HepG2 (cell line): ENCODE measurements at regions not wholly inside any gene's neighbourhood (a gene's known extent, or its start where the extent isn't known, plus 50 kb on each side); places are given as distances from the start of the nearest gene placed in this dataset.

Source experiments
- GTF2F1 ChIP-seq: fragments of 150-350 bp; IDR thresholded peaks from 2 replicates; pipeline ENCODE4 v1.6.1; 2014; ENCODE audit warnings: low read length
- KAT7 ChIP-seq: IDR thresholded peaks from 2 replicates; pipeline ENCODE4 v1.6.1; 2018; ENCODE audit warnings: borderline replicate concordance, missing compliant biosample characterization
- RFX5 ChIP-seq: IDR thresholded peaks from 2 replicates; pipeline ENCODE4 v1.6.1; 2011; ENCODE audit warnings: low read depth, low read length, improper control_type of control experiment
- RXRA ChIP-seq: sonication (generic); formaldehyde crosslinking; IDR thresholded peaks from 2 replicates; pipeline ENCODE4 v1.5.1; 2020; ENCODE audit warnings: missing genetic modification reagents
- RXRB ChIP-seq: IDR thresholded peaks from 2 replicates; pipeline ENCODE4 v1.6.1; 2016; ENCODE audit warnings: borderline replicate concordance, missing genetic modification reagents, missing compliant biosample characterization
- SOX6 ChIP-seq, 2 experiments: fragments of 450-650 bp in 1 of 2; sonication (generic) in 1 of 2; formaldehyde crosslinking in 1 of 2; IDR thresholded peaks; 2 replicates each; pipeline versions ENCODE4 v1.4.0 to v1.6.1; 2017 to 2020; ENCODE audit warnings: antibody characterized with exemption in 1 of 2, mild to moderate bottlenecking in 1 of 2, missing genetic modification reagents in 1 of 2
- ZNF333 ChIP-seq: sonication (generic); formaldehyde crosslinking; IDR thresholded peaks from 2 replicates; pipeline ENCODE4 v1.4.0; 2020; ENCODE audit warnings: mild to moderate bottlenecking, missing genetic modification reagents, borderline replicate concordance
- ZNF34 ChIP-seq: sonication (generic); formaldehyde crosslinking; IDR thresholded peaks from 2 replicates; pipeline ENCODE4 v1.4.0; 2020; ENCODE audit warnings: mild to moderate bottlenecking, missing genetic modification reagents, borderline replicate concordance
- ZNF431 ChIP-seq: sonication (generic); formaldehyde crosslinking; IDR thresholded peaks from 2 replicates; pipeline ENCODE4 v1.9.0; 2022; ENCODE audit warnings: missing genetic modification reagents, low read depth, mild to moderate bottlenecking, borderline replicate concordance
- ZNF441 ChIP-seq: sonication (generic); formaldehyde crosslinking; IDR thresholded peaks from 2 replicates; pipeline ENCODE4 v1.7.0; 2021; ENCODE audit warnings: missing genetic modification reagents, borderline replicate concordance
- TF ChIP-seq, protein P1 (sequence below): sonication (generic); formaldehyde crosslinking; IDR thresholded peaks from 2 replicates; pipeline ENCODE4 v1.9.0; 2021; ENCODE audit warnings: mild to moderate bottlenecking, missing genetic modification reagents
- TF ChIP-seq, protein P2 (sequence below): sonication (generic); formaldehyde crosslinking; IDR thresholded peaks from 2 replicates; pipeline ENCODE4 v1.8.0; 2022; ENCODE audit warnings: low read depth, missing genetic modification reagents

DNA sequence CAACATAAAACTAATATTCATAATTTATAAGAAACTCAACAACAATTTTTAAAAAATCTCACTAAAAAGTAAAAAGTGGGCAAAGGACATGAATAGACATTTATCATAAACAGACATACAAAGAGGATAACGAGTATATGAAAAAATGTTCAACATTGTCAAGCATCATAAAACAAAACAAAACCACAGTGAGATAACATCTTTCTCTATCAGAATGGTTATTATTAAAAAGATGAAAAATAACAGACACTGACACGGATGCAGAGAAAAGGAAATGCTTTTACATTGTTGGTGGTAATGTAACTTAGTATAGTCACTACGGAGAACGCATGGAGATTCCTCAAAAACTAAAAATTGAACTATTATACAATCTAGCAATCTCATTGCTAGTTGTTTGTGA is 813.0 kb downstream of the LUZP2 start (continued):
- TF ChIP-seq, protein P1, sequence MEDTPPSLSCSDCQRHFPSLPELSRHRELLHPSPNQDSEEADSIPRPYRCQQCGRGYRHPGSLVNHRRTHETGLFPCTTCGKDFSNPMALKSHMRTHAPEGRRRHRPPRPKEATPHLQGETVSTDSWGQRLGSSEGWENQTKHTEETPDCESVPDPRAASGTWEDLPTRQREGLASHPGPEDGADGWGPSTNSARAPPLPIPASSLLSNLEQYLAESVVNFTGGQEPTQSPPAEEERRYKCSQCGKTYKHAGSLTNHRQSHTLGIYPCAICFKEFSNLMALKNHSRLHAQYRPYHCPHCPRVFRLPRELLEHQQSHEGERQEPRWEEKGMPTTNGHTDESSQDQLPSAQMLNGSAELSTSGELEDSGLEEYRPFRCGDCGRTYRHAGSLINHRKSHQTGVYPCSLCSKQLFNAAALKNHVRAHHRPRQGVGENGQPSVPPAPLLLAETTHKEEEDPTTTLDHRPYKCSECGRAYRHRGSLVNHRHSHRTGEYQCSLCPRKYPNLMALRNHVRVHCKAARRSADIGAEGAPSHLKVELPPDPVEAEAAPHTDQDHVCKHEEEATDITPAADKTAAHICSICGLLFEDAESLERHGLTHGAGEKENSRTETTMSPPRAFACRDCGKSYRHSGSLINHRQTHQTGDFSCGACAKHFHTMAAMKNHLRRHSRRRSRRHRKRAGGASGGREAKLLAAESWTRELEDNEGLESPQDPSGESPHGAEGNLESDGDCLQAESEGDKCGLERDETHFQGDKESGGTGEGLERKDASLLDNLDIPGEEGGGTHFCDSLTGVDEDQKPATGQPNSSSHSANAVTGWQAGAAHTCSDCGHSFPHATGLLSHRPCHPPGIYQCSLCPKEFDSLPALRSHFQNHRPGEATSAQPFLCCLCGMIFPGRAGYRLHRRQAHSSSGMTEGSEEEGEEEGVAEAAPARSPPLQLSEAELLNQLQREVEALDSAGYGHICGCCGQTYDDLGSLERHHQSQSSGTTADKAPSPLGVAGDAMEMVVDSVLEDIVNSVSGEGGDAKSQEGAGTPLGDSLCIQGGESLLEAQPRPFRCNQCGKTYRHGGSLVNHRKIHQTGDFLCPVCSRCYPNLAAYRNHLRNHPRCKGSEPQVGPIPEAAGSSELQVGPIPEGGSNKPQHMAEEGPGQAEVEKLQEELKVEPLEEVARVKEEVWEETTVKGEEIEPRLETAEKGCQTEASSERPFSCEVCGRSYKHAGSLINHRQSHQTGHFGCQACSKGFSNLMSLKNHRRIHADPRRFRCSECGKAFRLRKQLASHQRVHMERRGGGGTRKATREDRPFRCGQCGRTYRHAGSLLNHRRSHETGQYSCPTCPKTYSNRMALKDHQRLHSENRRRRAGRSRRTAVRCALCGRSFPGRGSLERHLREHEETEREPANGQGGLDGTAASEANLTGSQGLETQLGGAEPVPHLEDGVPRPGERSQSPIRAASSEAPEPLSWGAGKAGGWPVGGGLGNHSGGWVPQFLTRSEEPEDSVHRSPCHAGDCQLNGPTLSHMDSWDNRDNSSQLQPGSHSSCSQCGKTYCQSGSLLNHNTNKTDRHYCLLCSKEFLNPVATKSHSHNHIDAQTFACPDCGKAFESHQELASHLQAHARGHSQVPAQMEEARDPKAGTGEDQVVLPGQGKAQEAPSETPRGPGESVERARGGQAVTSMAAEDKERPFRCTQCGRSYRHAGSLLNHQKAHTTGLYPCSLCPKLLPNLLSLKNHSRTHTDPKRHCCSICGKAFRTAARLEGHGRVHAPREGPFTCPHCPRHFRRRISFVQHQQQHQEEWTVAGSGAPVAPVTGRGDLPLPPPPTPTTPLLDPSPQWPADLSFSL (CRISPR knock-in tag) = no peak
- TF ChIP-seq RFX5 (no peak), RXRA (CRISPR knock-in tag) (no peak), RXRB (no peak), GTF2F1 (no peak), ZNF34 (CRISPR knock-in tag) (no peak), KAT7 (CRISPR knock-in tag) (no peak), SOX6 (IDR thresholded peaks at IDR 0.05) (no peak), SOX6 (CRISPR knock-in tag; IDR thresholded peaks at IDR 0.05) (no peak), ZNF441 (no peak), ZNF333 (CRISPR knock-in tag) (no peak), ZNF431 (CRISPR knock-in tag) (no peak)
- TF ChIP-seq, protein P2, sequence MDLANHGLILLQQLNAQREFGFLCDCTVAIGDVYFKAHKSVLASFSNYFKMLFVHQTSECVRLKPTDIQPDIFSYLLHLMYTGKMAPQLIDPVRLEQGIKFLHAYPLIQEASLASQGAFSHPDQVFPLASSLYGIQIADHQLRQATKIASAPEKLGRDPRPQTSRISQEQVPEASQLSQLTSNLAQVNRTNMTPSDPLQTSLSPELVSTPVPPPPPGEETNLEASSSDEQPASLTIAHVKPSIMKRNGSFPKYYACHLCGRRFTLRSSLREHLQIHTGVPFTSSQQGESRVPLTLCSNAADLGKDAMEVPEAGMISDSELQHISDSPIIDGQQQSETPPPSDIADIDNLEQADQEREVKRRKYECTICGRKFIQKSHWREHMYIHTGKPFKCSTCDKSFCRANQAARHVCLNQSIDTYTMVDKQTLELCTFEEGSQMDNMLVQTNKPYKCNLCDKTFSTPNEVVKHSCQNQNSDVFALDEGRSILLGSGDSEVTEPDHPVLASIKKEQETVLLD = no peak
